HS-5 (cell line): ENCODE measurements at regions not wholly inside any gene's neighbourhood (a gene's known extent, or its start where the extent isn't known, plus 50 kb on each side); places are given as distances from the start of the nearest gene placed in this dataset.
"Not testable (repeated sequence)": the region's sequence is repeated elsewhere in the genome, so short reads cannot be mapped to it uniquely, and the experiment has no call there.

Experiments used
- DNase-seq: peaks from one replicate; pipeline ENCODE4 v3.0.0-alpha.2; 2012; ENCODE audit warnings: low read depth

DNA sequence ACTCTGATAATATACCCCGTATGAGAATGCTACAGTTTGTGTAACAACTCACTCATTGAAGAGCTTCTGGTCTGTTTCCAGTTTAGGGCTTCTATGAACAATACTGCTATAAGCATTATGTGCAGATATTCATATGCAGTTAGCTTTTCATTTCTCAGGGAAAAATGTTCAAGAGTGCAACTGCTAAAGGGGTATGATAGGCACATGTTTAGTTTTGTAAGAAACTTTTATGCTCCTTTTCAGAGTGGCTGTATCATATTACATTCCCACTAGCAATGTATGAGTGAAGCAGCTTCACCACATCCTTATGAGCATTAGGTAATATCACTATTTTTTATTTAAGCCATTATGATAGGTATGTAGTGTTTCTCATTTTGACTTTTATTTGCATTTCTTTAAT lies 182.6 kb upstream of the CXCL12 start:
- peak; percentile 5 for DNase-seq

- DNase-seq = peak; percentile 72
These were observed 184.5 kb upstream of the CXCL12 start for GRCh38 chr10:44569193-44570091.

GRCh38 chr10:44571701-44572100 lies 186.8 kb upstream of the CXCL12 start:
- DNase-seq = peak; percentile 9

DNA sequence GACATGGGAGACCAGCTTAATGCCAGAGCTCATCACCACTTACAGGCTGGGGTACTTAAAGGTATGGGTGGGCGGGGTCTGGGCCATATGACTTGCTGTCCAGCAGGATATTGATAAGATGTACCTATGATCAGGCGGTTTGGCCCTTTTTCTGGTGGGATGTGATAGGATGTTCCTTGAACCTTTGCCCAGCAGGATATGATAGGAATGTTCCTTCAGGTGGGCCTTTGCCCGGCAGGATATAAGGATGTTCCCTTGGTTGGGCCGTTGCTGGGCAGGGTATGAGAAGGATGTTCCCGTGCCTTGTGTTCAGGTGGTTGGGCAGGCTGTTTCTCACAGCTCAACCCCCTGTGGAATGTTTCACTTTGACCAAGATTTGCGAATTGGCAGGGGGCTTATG lies 187.2 kb upstream of the CXCL12 start:
- no peak for DNase-seq

- DNase-seq = no peak
These were observed 188.9 kb upstream of the CXCL12 start for GRCh38 chr10:44573821-44574220.

- no peak for DNase-seq
These were observed 189.9 kb upstream of the CXCL12 start for GRCh38 chr10:44574596-44575480.

DNA sequence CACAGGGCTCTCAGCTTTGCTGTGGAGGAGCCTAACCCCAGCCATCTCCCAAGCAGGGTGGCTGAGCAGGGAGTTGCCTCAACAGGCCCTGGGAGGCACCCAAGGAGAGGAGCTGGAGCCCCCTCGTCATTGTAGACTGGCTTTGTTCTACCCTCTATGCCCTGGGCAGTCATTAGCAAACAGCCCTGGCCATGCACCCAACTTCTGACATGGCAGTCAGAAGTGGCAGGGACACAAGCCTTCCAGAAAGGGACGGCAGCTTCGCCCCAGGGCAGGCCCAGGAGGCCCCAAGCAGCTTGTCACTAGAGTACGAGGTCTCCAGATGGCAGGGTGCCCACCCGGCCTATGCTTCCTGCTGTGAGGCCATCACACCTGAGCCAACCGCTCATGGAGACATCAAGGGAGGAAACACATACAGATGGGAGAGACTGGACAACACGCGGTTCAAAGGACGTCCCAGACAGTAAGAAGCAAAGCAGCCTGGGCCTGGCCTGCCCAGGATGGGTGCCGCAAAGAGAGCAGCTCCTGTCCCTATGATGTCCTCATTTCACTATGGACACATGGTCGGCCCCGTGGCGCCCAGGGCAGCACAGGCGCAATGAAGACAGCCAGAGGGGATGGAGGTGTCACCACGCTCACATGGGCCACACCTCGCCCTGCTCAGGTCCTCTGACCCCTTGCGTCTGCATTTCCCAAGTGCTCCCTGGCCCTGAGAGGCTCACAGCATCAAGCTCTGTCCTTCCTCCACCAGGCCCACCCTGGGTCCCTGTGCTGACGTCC lies 190.9 kb upstream of the CXCL12 start:
- DNase-seq = no peak

GRCh38 chr10:44576702-44577191 lies 191.8 kb upstream of the CXCL12 start:
- no peak for DNase-seq

DNA sequence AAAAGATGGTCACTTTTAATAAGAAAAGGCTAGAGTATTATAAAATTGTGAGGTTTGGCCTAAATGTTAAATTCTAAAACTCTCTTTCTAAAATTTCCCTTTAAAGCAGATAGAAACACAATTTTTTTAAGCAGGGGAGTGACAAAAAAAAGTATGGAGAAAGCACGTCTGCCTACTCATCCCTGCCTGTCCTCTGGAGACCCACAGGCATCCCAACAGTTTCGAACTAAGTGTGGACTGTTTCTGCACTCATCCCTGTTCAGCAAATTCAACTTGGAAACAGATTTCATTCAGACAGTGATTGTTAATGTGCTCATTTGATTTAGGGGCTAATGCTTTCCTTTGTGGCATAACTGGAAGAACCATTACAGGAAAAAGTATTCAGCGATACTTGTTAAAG lies 192.6 kb upstream of the CXCL12 start:
- no peak for DNase-seq

DNA sequence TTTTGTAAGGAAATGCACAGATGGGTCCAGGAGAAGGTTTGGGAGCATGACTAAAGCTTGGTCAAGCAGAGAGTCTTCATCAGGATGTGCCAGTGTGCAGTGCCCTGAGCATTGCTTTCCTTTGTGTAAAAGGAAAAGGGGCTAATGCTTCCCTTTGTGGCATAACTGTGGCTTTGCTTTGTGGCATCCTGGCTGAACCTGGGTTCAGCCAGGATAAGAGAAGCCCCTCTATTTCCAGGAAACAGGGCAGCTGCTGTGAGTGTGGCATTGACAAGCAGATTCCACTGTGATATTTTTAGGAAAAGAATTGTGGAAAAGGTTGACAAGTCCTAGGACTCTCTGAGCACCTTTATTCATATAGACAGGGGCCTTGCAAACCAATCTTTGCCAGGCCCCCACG lies 193.4 kb upstream of the CXCL12 start:
- no peak for DNase-seq

DNA sequence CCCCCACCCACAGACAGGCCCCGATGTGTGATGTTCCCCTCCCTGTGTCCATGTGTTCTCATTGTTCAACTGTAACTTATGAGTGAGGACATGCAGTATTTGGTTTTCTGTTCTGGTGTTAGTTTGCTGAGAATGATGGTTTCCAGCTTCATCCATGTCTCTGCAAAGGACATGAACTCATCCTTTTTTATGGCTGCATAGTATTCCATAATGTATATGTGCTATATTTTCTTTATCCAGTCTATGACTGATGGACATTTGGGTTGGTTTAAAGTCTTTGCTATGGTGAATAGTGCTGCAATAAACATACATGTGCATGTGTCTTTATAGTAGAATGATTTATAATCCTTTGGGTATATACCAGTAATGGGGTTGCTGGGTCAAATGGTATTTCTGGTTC lies 194.1 kb upstream of the CXCL12 start:
- DNase-seq = not testable (repeated sequence)

GRCh38 chr10:44581996-44582395 lies 197.1 kb upstream of the CXCL12 start:
- no peak for DNase-seq

- DNase-seq = no peak
These were observed 202.8 kb upstream of the CXCL12 start for GRCh38 chr10:44587488-44588318.

DNA sequence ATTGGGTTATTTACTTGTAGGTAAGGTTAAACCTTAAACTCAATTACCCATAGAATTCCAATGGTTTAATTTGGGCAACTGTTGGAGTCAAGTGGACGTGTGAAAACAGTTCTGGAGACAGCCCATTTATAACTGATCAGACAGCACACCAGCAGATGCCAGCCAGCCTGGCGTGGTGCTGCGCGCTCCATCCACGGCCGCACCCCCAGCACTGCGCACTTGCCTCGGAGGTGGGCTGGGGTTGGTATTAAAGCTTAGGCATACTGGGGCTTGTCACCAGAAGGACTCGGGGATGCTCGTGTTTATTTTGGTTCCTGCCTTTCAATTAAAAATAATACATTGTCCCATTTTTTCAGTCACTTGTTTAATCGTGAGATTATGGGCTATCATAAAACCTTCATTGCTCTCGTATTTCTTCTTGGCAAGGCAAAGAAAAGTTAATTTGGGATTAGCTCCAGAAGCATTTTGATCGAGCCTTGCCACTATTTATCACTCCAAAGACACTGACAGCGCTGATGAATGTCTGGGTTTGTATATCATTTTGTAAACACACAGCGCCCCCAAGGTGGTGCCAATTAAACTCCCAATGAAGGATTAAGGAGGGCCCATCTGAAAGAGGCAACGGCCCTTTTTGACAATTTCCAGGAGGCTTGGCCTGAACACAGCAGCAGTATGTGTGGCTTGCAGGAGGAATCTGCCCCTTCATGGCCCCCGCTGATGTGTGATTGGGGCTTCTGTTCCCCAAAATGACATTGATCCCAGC lies 204.5 kb upstream of the CXCL12 start:
- no peak for DNase-seq

DNA sequence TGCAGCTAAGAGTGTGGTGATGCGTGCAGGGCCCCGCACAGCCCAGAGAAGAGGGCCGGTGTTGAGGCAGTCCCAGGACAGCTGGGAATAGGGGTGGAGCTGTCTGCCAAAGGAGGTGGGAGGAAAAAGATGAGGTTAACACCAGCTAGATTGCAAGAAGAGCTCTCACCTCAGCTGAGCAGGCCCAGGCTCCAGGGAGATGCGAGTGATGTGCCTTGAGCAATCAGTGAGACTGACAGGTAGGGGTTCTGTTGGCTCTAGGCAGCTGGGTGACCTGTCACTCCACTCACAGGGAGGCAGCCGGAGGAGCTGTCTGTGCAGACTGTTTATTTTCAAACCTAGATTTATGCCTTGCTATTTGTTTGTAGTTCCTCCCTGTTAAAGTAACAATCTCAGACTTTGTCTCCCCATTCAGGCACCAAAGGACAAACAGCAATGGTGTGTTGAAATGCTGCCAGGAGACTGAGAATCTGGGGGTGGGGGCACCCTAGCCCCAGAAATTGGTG lies 205.1 kb upstream of the CXCL12 start:
- no peak for DNase-seq

- DNase-seq = no peak
These were observed 207.0 kb upstream of the CXCL12 start for GRCh38 chr10:44591911-44592310.

DNA sequence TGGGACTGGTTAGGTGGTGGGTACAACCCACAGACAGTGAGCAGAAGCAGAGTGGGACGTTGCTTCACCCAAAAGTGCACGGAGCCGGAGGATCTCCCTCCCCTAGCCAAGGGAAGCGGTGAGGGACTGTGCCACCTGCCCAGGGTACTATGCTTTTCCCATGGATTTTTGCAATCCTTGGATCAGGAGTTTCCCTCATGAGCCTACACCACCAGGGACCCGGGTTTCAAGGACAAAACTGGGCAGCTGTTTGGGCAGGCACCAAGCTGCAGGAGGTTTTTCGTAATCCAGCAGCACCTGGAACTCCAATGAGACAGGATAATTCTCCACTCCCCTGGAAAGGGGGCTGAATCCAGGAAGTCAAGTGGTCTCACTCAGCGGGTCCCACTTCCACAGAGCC lies 209.1 kb upstream of the CXCL12 start:
- DNase-seq = no peak

DNA sequence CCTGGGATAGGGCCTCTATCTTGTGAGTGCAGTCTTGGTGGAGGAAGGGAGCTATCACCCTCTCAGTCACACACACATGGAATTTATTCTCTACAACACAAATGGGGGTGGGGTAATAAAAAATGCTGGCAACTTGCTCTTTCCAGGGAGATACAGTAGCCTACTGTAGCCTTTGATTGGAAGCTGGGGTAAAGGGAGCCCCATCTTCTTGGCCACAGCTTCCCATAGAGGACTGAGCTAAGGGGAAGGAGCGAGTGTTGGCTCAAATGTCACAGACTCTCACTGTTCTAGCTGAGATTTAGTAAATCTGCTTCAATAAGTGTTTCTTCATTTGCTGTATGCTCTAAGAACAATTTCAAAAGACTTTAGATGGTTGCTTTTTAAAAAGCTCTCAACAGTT lies 222.2 kb upstream of the CXCL12 start:
- no peak for DNase-seq

- DNase-seq = no peak
These were observed 234.0 kb upstream of the CXCL12 start for GRCh38 chr10:44618910-44619309.

DNA sequence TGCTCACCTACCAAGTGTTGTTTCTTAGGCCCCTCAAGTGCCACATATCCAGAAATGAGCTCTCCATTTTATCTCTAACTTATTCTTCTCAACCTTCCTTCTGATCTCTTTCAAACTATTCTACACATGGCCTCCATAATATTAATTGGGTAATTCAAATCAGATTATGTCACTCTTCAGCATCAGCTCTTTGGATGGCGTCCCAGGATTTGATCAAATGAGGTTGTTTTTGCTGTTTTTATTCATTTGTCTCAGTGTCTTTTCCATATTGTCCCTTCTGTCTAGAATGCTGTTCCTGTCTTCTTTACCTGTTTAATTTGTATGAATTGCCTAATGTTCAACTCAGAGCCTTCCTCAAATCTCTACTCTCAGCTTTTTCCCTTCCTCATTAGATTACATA lies 234.6 kb upstream of the CXCL12 start:
- no peak for DNase-seq
